Middle frontal gyrus (tissue), 1 donor: ENCODE measurements at regions not wholly inside any gene's neighbourhood (a gene's known extent, or its start where the extent isn't known, plus 50 kb on each side); places are given as distances from the start of the nearest gene placed in this dataset.

ENCODE experiments used
- DNase-seq: peaks from one replicate; pipeline ENCODE4 v3.0.0-alpha.2; 2015; ENCODE audit warnings: low spot score; ENCODE audit errors: extremely low spot score

GRCh38 chr1:182295697-182296096 is 95.9 kb downstream of the GLUL start:
- DNase-seq, result no peak

- no peak for DNase-seq
These were observed 98.4 kb downstream of the GLUL start for GRCh38 chr1:182293119-182293589.

GRCh38 chr1:182292193-182292741 is 99.3 kb downstream of the GLUL start:
- DNase-seq, result no peak

DNA sequence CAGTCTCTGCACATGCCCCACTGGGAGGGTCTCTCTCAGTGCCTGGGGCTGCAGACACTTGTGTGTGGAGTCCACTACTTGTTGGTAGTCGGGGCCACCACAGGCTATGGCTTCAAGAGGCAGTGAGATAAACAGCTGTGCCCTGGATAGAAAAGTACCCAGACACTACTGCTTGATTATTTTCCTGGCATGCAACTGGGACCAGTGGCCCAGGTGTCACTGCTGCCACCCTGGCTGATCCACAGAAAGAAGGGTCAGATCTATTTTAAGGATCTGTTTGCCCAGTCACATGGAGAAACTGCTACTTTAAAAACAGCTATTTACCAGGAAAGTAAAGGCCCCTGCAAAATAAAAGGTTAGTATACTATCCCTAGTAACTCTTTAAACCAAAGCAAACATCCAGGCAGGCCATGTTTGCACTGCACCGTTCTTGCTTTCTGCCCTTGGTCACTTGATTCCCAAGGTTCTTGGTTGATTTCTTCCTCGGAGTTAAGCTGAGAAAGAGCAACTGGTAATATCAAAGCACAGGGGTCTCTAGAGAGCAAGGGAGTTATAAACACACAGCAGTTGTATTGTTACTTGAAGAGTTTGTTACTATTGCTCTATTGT is 99.9 kb downstream of the GLUL start:
- no peak for DNase-seq

- no peak for DNase-seq
These were observed 102.6 kb downstream of the GLUL start for GRCh38 chr1:182288749-182289604.

DNA sequence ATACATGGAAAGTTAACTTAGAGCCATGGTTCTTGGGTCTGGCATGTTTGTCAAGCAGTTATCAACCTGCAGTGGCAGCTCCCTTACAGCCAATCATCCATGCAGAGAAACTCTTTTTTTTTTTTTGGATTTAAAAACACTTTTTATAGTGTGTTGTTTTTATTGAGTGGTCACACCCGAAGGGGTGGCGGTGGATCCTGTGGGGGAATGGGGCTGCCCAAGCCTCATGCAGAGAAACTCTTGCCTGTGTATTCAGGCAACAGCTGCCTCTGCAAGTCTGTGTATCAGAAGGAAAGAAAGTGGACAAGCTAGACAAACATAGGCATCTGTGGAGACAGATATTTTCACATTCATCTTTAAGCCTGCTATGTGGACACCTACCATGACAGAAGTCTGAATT is 104.8 kb downstream of the GLUL start:
- no peak for DNase-seq

- DNase-seq, result no peak
These were observed 107.6 kb downstream of the GLUL start for GRCh38 chr1:182283746-182284544.

- peak; percentile 78 for DNase-seq
These were observed 110.0 kb downstream of the GLUL start for GRCh38 chr1:182281541-182281940.

DNA sequence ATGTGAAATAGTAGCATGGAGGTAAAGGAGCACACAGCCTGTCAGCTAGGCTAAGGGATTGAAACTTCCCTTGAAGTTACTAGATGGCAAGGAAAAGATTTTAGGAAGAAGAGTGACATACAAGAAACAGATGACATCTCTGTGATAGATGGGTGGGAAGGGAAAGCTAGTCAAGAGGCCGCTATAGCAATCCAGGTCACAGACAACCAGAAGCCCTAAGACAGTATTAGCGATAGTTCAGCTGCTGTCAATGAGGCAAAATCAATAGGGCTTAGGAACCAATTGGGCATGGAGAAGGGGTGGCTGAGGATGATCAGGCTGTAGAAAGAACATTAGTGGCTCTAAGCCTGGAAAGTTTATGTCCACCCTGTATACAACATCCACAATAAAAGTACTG is 111.1 kb downstream of the GLUL start:
- no peak for DNase-seq

GRCh38 chr1:182279724-182280503 is 111.7 kb downstream of the GLUL start:
- DNase-seq, result peak; percentile 83

GRCh38 chr1:182279302-182279701 is 112.3 kb downstream of the GLUL start:
- no peak for DNase-seq

DNA sequence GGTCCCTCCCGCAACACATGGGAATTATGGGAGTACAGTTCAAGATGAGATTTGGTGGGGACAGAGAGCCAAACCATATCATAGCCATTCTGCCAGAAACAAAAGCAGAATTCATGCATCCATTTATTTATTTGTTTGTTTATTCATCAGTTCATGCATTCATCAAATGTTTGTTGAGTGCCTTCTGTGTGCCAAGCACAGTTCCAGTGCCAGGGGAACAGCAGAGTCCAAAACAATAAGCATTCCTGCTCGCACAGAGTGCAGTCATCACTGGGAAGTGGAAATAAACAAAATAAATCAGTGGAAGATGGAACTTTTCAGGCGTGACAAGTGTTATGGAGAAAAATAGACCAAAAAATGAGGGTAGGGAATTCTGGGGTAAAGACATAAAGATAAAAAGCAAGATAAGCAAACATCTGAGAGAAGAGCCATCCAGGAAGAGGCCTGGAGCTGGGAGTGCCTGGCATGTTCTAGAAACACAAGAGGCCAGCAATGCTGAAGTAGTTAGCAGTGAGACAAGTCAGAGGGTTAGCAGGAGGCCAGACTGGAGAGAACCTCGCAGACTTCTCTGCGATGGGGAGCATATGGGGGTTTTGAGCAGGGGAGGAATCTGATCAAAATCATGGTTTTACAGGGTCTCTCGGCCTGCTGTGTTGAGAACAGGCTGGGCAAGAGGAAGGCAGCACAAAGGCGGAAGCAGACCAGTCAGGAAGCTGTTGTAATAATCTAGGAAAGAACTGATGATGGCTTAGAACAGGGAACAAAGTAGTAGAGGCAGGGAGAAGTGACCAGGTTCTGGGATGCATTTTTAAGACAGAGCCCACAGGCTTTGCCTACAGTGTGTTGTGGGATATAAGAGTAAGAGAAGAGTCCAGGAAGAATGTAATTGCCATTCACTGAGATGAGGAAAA is 113.2 kb downstream of the GLUL start:
- DNase-seq, result no peak

GRCh38 chr1:182275271-182275670 is 116.3 kb downstream of the GLUL start:
- no peak for DNase-seq

- DNase-seq, result no peak
These were observed 117.0 kb downstream of the GLUL start for GRCh38 chr1:182274618-182275017.

GRCh38 chr1:182270731-182271130 is 120.9 kb downstream of the GLUL start:
- no peak for DNase-seq

- no peak for DNase-seq
These were observed 122.5 kb downstream of the GLUL start for GRCh38 chr1:182269097-182269496.

DNA sequence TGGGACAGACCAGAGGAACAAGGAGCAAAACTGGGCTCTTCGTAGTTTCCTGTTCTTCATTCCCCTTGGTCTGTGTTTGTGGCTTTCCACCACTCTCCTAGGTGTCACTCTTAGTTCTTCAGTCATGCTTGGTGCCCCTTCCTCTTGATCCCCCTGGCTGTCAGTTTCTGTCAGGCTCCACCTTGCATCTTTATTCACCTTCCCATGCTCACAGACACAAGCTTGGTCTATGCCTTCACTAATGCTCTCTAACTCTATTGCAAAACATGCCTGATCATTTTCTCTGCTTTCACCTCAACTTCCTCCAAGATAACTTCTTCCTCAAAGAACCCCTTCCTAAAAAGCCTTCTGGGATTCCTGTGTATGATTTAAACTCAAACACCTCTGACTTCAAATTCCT is 122.9 kb downstream of the GLUL start:
- DNase-seq, result no peak

GRCh38 chr1:182264185-182264584 is 127.4 kb downstream of the GLUL start:
- no peak for DNase-seq

DNA sequence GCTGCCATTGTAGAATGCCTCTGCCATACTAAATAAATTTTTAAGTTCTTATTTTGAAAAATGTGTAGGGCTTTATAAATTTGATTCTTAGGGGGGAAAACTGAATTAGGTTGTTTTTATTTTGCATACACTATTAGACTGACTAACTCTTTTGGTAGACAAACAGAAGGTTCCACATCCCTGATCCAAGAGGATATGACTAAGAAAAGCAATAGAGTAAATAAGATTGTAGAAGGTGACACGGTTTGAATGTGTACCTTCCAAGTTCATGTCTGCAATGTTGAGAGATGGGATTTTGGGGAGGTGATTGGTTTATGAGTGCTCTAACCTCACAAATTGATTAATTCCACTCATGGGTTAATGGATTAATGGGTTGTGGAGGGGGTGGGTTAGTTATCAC is 127.9 kb downstream of the GLUL start:
- no peak for DNase-seq

DNA sequence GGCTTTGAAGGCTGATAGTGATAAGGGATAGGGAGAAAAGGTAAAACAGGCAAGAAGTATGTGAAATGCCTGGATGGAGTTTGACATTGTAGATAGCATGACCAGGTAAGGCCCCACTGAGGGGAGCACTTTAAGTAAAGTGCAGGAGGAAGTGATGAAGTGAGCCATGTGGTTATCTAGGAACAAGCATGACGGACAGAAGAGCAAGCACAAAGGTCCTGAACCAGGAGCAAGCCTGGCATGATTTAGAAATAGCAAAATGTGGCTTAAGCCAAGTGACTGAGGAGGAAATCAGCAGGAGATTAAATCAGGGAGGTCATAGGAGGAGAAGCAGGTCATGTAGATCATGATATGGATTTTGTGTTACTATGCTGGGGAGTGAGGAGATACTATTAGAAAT is 129.2 kb downstream of the GLUL start:
- DNase-seq, result no peak
